ENCODE measurements at regions not wholly inside any gene's neighbourhood (a gene's known extent, or its start where the extent isn't known, plus 50 kb on each side); places are given as distances from the start of the nearest gene placed in this dataset.

GRCh38 chr4:132396636-132397035 lies 752.5 kb upstream of the PCDH10 start:
- H3K4me3 ChIP-seq, result no peak overlapping the region
- no peaks in the 10 kb centered on the region for H3K36me3 ChIP-seq (ENCODE audit: low read depth)
- no peaks in the 10 kb centered on the region for H3K79me2 ChIP-seq (ENCODE audit: low read depth)
- no peaks in the 10 kb centered on the region for H4K20me1 ChIP-seq (ENCODE audit: insufficient read depth)
- H3K9me3 ChIP-seq (ENCODE audit: insufficient read depth, low read depth), result no peaks in the 10 kb centered on the region
- H3K4me2 ChIP-seq, result no peak overlapping the region
- H3K27me3 ChIP-seq (ENCODE audit: insufficient read depth, low read depth), result no peaks in the 10 kb centered on the region
- DNase-seq, result no peak
- no peak overlapping the region for H3K27ac ChIP-seq
- ChIA-PET POLR2A (ENCODE audit: unreplicated experiment) (interaction anchor here (0.6 kb wide), 1 partner anchor 501 kb away, joined by 20 read pairs; no protein-coding TSS in a partner anchor), CTCF (no interaction called here)
- intact Hi-C loops (cut with micrococcal nuclease; ENCODE audit: unreplicated experiment), result no loop called here
- BruUV-seq (replicated peaks), result no TSS peak
- H2AFZ ChIP-seq, result no peak overlapping the region
- H3F3A ChIP-seq (ENCODE audit: insufficient read depth, low read depth), result no peaks in the 10 kb centered on the region
- TF ChIP-seq EZH2 (IDR thresholded peaks at IDR 0.05; ENCODE audit: low read depth) (no peak), CTCF (conservative IDR thresholded peaks at IDR 0.05) (no peak)
- no peaks in the 10 kb centered on the region for H3K9me2 ChIP-seq (ENCODE audit: insufficient read depth)
- H3K4me1 ChIP-seq (replicated peaks; ENCODE audit: insufficient read depth), result no peaks in the 10 kb centered on the region

DNA sequence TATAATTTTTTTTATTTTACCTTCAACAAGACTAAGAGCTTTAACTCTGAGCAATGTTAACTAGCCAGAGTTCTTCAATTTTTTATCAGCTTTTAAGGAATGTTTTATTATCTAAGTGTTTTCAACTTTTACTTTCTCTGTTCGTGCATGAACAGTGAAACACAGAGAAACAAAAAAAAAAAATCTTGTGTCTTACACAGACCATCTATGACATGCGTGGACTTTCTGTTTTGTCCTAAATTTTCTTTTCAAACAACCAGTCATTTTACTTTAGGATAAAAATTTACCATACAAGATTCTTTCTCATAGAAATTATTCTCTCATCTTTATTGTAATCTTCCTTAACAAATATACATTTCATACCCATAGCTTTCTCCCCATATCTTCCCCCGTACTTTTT lies 731.9 kb upstream of the PCDH10 start:
- POLR2A ChIA-PET (ENCODE audit: unreplicated experiment), result no interaction called here
- H3F3A ChIP-seq (ENCODE audit: insufficient read depth, low read depth), result no peaks in the 10 kb centered on the region
- H3K9me2 ChIP-seq (ENCODE audit: insufficient read depth), result no peaks in the 10 kb centered on the region
- BruUV-seq (replicated peaks), result no TSS peak
- no peaks in the 10 kb centered on the region for H3K79me2 ChIP-seq (ENCODE audit: low read depth)
- no peak overlapping the region for H3K27ac ChIP-seq
- H2AFZ ChIP-seq, result no peak overlapping the region
- intact Hi-C loops (cut with micrococcal nuclease; ENCODE audit: unreplicated experiment), result no loop called here
- H3K36me3 ChIP-seq (ENCODE audit: low read depth), result no peaks in the 10 kb centered on the region
- no peaks in the 10 kb centered on the region for H3K27me3 ChIP-seq (ENCODE audit: insufficient read depth, low read depth)
- no peak overlapping the region for H3K4me2 ChIP-seq
- CTCF ChIA-PET, result no interaction called here
- no peaks in the 10 kb centered on the region for H3K4me1 ChIP-seq (replicated peaks; ENCODE audit: insufficient read depth)
- TF ChIP-seq EZH2 (IDR thresholded peaks at IDR 0.05; ENCODE audit: low read depth) (no peak), CTCF (conservative IDR thresholded peaks at IDR 0.05) (no peak)
- no peaks in the 10 kb centered on the region for H4K20me1 ChIP-seq (ENCODE audit: insufficient read depth)
- DNase-seq, result no peak
- no peaks in the 10 kb centered on the region for H3K9me3 ChIP-seq (ENCODE audit: insufficient read depth, low read depth)
- H3K4me3 ChIP-seq, result no peak overlapping the region

GRCh38 chr4:132427125-132427524 lies 722.0 kb upstream of the PCDH10 start:
- Histone ChIP-seq H3K9me2 (ENCODE audit: insufficient read depth) (no peaks in the 10 kb centered on the region), H3K79me2 (ENCODE audit: low read depth) (no peaks in the 10 kb centered on the region), H3K4me1 (replicated peaks; ENCODE audit: insufficient read depth) (no peaks in the 10 kb centered on the region), H3F3A (ENCODE audit: insufficient read depth, low read depth) (no peaks in the 10 kb centered on the region), H3K4me3 (no peak overlapping the region), H3K27ac (no peak overlapping the region), H3K36me3 (ENCODE audit: low read depth) (no peaks in the 10 kb centered on the region), H3K27me3 (ENCODE audit: insufficient read depth, low read depth) (no peaks in the 10 kb centered on the region), H3K9me3 (ENCODE audit: insufficient read depth, low read depth) (no peaks in the 10 kb centered on the region), H4K20me1 (ENCODE audit: insufficient read depth) (no peaks in the 10 kb centered on the region), H2AFZ (no peak overlapping the region), H3K4me2 (no peak overlapping the region)
- BruUV-seq (replicated peaks), result no TSS peak
- TF ChIP-seq EZH2 (IDR thresholded peaks at IDR 0.05; ENCODE audit: low read depth) (no peak), CTCF (conservative IDR thresholded peaks at IDR 0.05) (no peak)
- POLR2A ChIA-PET (ENCODE audit: unreplicated experiment), result no interaction called here
- CTCF ChIA-PET, result no interaction called here
- intact Hi-C loops (cut with micrococcal nuclease; ENCODE audit: unreplicated experiment), result no loop called here
- no peak for DNase-seq

Data from PC-9 (cell line).